HEK293 (cell line): ENCODE measurements at regions not wholly inside any gene's neighbourhood (a gene's known extent, or its start where the extent isn't known, plus 50 kb on each side); places are given as distances from the start of the nearest gene placed in this dataset.

ENCODE experiments used
- CTCF ChIA-PET: fragments of 350-600 bp; formaldehyde crosslinking; extraction: SDS; loops from one replicate; lab custom pipeline; 2021; ENCODE audit warnings: antibody characterized with exemption; lab: Yijun Ruan, JAX
- POLR2A ChIA-PET: fragments of 300-600 bp; formaldehyde crosslinking; extraction: SDS; loops from one replicate; lab custom pipeline; 2020; ENCODE audit warnings: antibody characterized with exemption, inconsistent platforms; lab: Yijun Ruan, JAX
- H3K27ac ChIP-seq: fragments of 200-500 bp; sonication (Bioruptor generic); 2 replicates; pipeline ENCODE4 v1.5.1; 2014; ENCODE audit warnings: low read depth, low read length, control low read depth, inconsistent platforms; ENCODE audit errors: extremely low read depth
- H3K36me3 ChIP-seq, 2 experiments: fragments of 200-500 bp in 1 of 2; sonication (Bioruptor generic) in 1 of 2; 1 replicate in 1 of 2; 2 replicates in 1 of 2; pipeline ENCODE4 v1.5.1; 2014 to 2017; ENCODE audit warnings: inconsistent platforms in 2 of 2, low read length in 2 of 2; ENCODE audit not compliant: control insufficient read depth in 2 of 2, insufficient read depth in 1 of 2
- H3K4me1 ChIP-seq: fragments of 200-500 bp; sonication (Bioruptor generic); 2 replicates; pipeline ENCODE4 v1.5.1; 2014; ENCODE audit warnings: mild to moderate bottlenecking, low read length, inconsistent platforms; ENCODE audit not compliant: control insufficient read depth, insufficient read depth
- H3K4me3 ChIP-seq: 2 replicates; pipeline ENCODE4 v1.5.1; 2011; ENCODE audit warnings: low read depth, mild to moderate bottlenecking, control low read depth, low read length, moderate library complexity
- H3K9me3 ChIP-seq: fragments of 200-500 bp; sonication (Bioruptor generic); 2 replicates; pipeline ENCODE4 v1.5.1; 2014; ENCODE audit warnings: low read depth, low read length, inconsistent platforms; ENCODE audit not compliant: control insufficient read depth, insufficient read depth
- HOXC10 ChIP-seq: sonication (generic); formaldehyde crosslinking; IDR thresholded peaks from 2 replicates; pipeline ENCODE4 v1.8.1; 2023; ENCODE audit warnings: mild to moderate bottlenecking, missing genetic modification reagents
- INSM2 ChIP-seq: fragments of 450-650 bp; formaldehyde crosslinking; IDR thresholded peaks from 2 replicates; pipeline ENCODE4 v1.5.1; 2016; ENCODE audit warnings: missing biosample characterization, missing genetic modification characterization
- KLF16 ChIP-seq: fragments of 450-650 bp; formaldehyde crosslinking; IDR thresholded peaks from 2 replicates; pipeline ENCODE4 v1.5.1; 2017; ENCODE audit warnings: missing biosample characterization, missing genetic modification characterization
- PBX3 ChIP-seq: sonication (generic); formaldehyde crosslinking; IDR thresholded peaks from 2 replicates; pipeline ENCODE4 v1.8.1; 2022; ENCODE audit warnings: mild to moderate bottlenecking, moderate library complexity, missing genetic modification reagents
- WT1 ChIP-seq: fragments of 450-650 bp; formaldehyde crosslinking; IDR thresholded peaks from 2 replicates; pipeline ENCODE4 v1.5.1; 2016; ENCODE audit warnings: missing biosample characterization, missing genetic modification characterization
- ZBTB6 ChIP-seq: fragments of 450-650 bp; formaldehyde crosslinking; IDR thresholded peaks from 2 replicates; pipeline ENCODE4 v1.5.1; 2017; ENCODE audit warnings: missing biosample characterization, missing genetic modification characterization
- ZFP37 ChIP-seq: fragments of 450-650 bp; formaldehyde crosslinking; IDR thresholded peaks from 2 replicates; pipeline ENCODE4 v1.5.1; 2016; ENCODE audit warnings: missing biosample characterization, missing genetic modification characterization
- ZFP69B ChIP-seq: fragments of 450-650 bp; formaldehyde crosslinking; IDR thresholded peaks from 2 replicates; pipeline ENCODE4 v1.5.1; 2016; ENCODE audit warnings: missing biosample characterization, missing genetic modification characterization
- ZNF174 ChIP-seq: fragments of 450-650 bp; formaldehyde crosslinking; IDR thresholded peaks from 2 replicates; pipeline ENCODE4 v1.5.0; 2017; ENCODE audit warnings: missing biosample characterization, mild to moderate bottlenecking, missing genetic modification characterization
- ZNF19 ChIP-seq: fragments of 450-650 bp; formaldehyde crosslinking; IDR thresholded peaks from 2 replicates; pipeline ENCODE4; 2016; ENCODE audit warnings: missing biosample characterization, missing genetic modification characterization, low read depth
- ZNF2 ChIP-seq: fragments of 450-650 bp; formaldehyde crosslinking; IDR thresholded peaks from 2 replicates; pipeline ENCODE4 v1.5.1; 2016; ENCODE audit warnings: missing biosample characterization, missing genetic modification characterization
- ZNF202 ChIP-seq: fragments of 450-650 bp; formaldehyde crosslinking; IDR thresholded peaks from 2 replicates; pipeline ENCODE4 v1.5.1; 2016; ENCODE audit warnings: missing biosample characterization, missing genetic modification characterization, borderline replicate concordance
- ZNF211 ChIP-seq: fragments of 450-650 bp; formaldehyde crosslinking; IDR thresholded peaks from 2 replicates; pipeline ENCODE4 v1.5.1; 2016; ENCODE audit warnings: low read depth, missing biosample characterization, missing genetic modification characterization
- ZNF223 ChIP-seq: fragments of 450-650 bp; formaldehyde crosslinking; IDR thresholded peaks from 2 replicates; pipeline ENCODE4 v1.5.1; 2016; ENCODE audit warnings: missing biosample characterization, missing genetic modification characterization
- ZNF302 ChIP-seq: fragments of 450-650 bp; formaldehyde crosslinking; IDR thresholded peaks from 2 replicates; pipeline ENCODE4 v1.5.1; 2016; ENCODE audit warnings: missing biosample characterization, missing genetic modification characterization, low read depth
- ZNF394 ChIP-seq: fragments of 450-650 bp; formaldehyde crosslinking; IDR thresholded peaks from 2 replicates; pipeline ENCODE4 v1.5.1; 2016; ENCODE audit warnings: missing biosample characterization, missing genetic modification characterization, mild to moderate bottlenecking, moderate library complexity, borderline replicate concordance
- ZNF404 ChIP-seq: fragments of 450-650 bp; formaldehyde crosslinking; IDR thresholded peaks from 2 replicates; pipeline ENCODE4 v1.5.1; 2017; ENCODE audit warnings: missing biosample characterization, missing genetic modification characterization
- ZNF433 ChIP-seq: fragments of 450-650 bp; formaldehyde crosslinking; IDR thresholded peaks from 2 replicates; pipeline ENCODE4 v1.5.1; 2016; ENCODE audit warnings: missing biosample characterization, missing genetic modification characterization, low read depth
- ZNF544 ChIP-seq: fragments of 450-650 bp; formaldehyde crosslinking; IDR thresholded peaks from 2 replicates; pipeline ENCODE4 v1.5.0; 2017; ENCODE audit warnings: missing biosample characterization, missing genetic modification characterization
- ZNF548 ChIP-seq: fragments of 450-650 bp; formaldehyde crosslinking; IDR thresholded peaks from 2 replicates; pipeline ENCODE4 v1.5.1; 2016; ENCODE audit warnings: missing biosample characterization, missing genetic modification characterization
- ZNF624 ChIP-seq: fragments of 450-650 bp; formaldehyde crosslinking; IDR thresholded peaks from 2 replicates; pipeline ENCODE4 v1.5.1; 2017; ENCODE audit warnings: missing biosample characterization, missing genetic modification characterization
- ZNF654 ChIP-seq: fragments of 450-650 bp; formaldehyde crosslinking; IDR thresholded peaks from 2 replicates; pipeline ENCODE4 v1.5.1; 2016; ENCODE audit warnings: low read depth, missing biosample characterization, missing genetic modification characterization
- ZNF660 ChIP-seq: fragments of 450-650 bp; IDR thresholded peaks from 2 replicates; pipeline ENCODE4 v1.5.1; 2018; ENCODE audit warnings: missing biosample characterization, mild to moderate bottlenecking, missing genetic modification characterization
- ZNF692 ChIP-seq: fragments of 450-650 bp; formaldehyde crosslinking; IDR thresholded peaks from 2 replicates; pipeline ENCODE4 v1.5.1; 2016; ENCODE audit warnings: missing biosample characterization, missing genetic modification characterization
- ZNF843 ChIP-seq: fragments of 450-650 bp; formaldehyde crosslinking; IDR thresholded peaks from 2 replicates; pipeline ENCODE4 v1.5.1; 2016; ENCODE audit warnings: missing biosample characterization, missing genetic modification characterization

- TF ChIP-seq ZNF302 (tag by site-specific recombination): no peak
- TF ChIP-seq ZNF19 (tag by site-specific recombination): no peak
- TF ChIP-seq ZNF2 (tag by site-specific recombination): no peak
These were observed 374.3 kb upstream of the DCN start (continued) for GRCh38 chr12:91556909-91557308.

GRCh38 chr12:91555436-91556415, 373.1 kb upstream of the DCN start:
- TF ChIP-seq ZNF223 (tag by site-specific recombination) (no peak), HOXC10 (CRISPR knock-in tag) (no peak), ZNF394 (tag by site-specific recombination) (no peak)
- TF ChIP-seq, all 188 proteins: peak for 0
- ChIA-PET POLR2A (no interaction called here), CTCF (interaction anchor here (0.6 to 1.8 kb wide), 3 partner anchors 124 to 256 kb away, joined by 3 to 4 read pairs (median 3); no protein-coding TSS in a partner anchor)
- H3K36me3 ChIP-seq: no peaks in the 10 kb centered on the region
- no peak overlapping the region for H3K27ac ChIP-seq
- no peaks in the 10 kb centered on the region for H3K9me3 ChIP-seq
- no peak overlapping the region for H3K4me3 ChIP-seq
- H3K4me1 ChIP-seq: no peaks in the 10 kb centered on the region

- no peaks in the 10 kb centered on the region for H3K4me1 ChIP-seq
- H3K36me3 ChIP-seq: no peaks in the 10 kb centered on the region
- no peak overlapping the region for H3K27ac ChIP-seq
- H3K4me3 ChIP-seq: no peak overlapping the region
- ChIA-PET CTCF (no interaction called here), POLR2A (no interaction called here)
- TF ChIP-seq ZNF548 (tag by site-specific recombination): no peak
- no peak for TF ChIP-seq ZNF433 (tag by site-specific recombination)
- no peak for TF ChIP-seq ZNF404 (tag by site-specific recombination)
- no peak for TF ChIP-seq ZNF624 (tag by site-specific recombination)
- TF ChIP-seq ZNF654: no peak
- TF ChIP-seq ZFP37 (tag by site-specific recombination): no peak
- TF ChIP-seq INSM2 (tag by site-specific recombination): no peak
- H3K9me3 ChIP-seq: no peaks in the 10 kb centered on the region
These were observed 369.3 kb upstream of the DCN start for GRCh38 chr12:91551927-91552326.

GRCh38 chr12:91551242-91551641, 368.6 kb upstream of the DCN start:
- ChIA-PET POLR2A (no interaction called here), CTCF (no interaction called here)
- Histone ChIP-seq H3K27ac (no peak overlapping the region), H3K9me3 (no peaks in the 10 kb centered on the region), H3K36me3 (no peaks in the 10 kb centered on the region), H3K4me1 (no peaks in the 10 kb centered on the region), H3K4me3 (no peak overlapping the region)
- no peak for TF ChIP-seq ZNF174
- TF ChIP-seq ZNF843: no peak
- no peak for TF ChIP-seq ZNF211
- no peak for TF ChIP-seq ZBTB6 (tag by site-specific recombination)
- no peak for TF ChIP-seq ZFP69B (tag by site-specific recombination)
- no peak for TF ChIP-seq PBX3 (CRISPR knock-in tag)
- no peak for TF ChIP-seq KLF16
- TF ChIP-seq ZFP37 (tag by site-specific recombination): no peak
- no peak for TF ChIP-seq ZNF544 (tag by site-specific recombination)
- no peak for TF ChIP-seq ZNF692 (tag by site-specific recombination)
- TF ChIP-seq WT1 (tag by site-specific recombination): no peak
- no peak for TF ChIP-seq ZNF202 (tag by site-specific recombination)
- TF ChIP-seq ZNF660 (tag by site-specific recombination): no peak
